ENCODE measurements at regions not wholly inside any gene's neighbourhood (a gene's known extent, or its start where the extent isn't known, plus 50 kb on each side); places are given as distances from the start of the nearest gene placed in this dataset.

GRCh38 chr15:35712956-35713355, 167.0 kb upstream of the DPH6 start:
- Histone ChIP-seq H3K4me1 (peaks cover 6% of the 10 kb centered on the region; the same call in 1 of the 2 replicates), H3K36me3 (replicated peaks) (no peaks in the 10 kb centered on the region), H3K4me3 (no peak overlapping the region), H3K27me3 (ENCODE audit: low read depth) (no peaks in the 10 kb centered on the region), H3K9me3 (no peaks in the 10 kb centered on the region)
- in situ Hi-C loops (cut with MboI; ENCODE audit: low sequenced_read_pairs), result no loop called here
- DNase-seq (ENCODE audit: low spot score in 2 of 2), result no peak

- Histone ChIP-seq H3K36me3 (replicated peaks) (no peaks in the 10 kb centered on the region), H3K4me1 (peaks cover 6% of the 10 kb centered on the region; the same call in 1 of the 2 replicates), H3K4me3 (no peak overlapping the region), H3K27me3 (ENCODE audit: low read depth) (no peaks in the 10 kb centered on the region), H3K9me3 (no peaks in the 10 kb centered on the region)
- DNase-seq (ENCODE audit: low spot score in 2 of 2), result no peak
- in situ Hi-C loops (cut with MboI; ENCODE audit: low sequenced_read_pairs), result no loop called here
Observed at GRCh38 chr15:35713733-35714132, 167.8 kb upstream of the DPH6 start.

- no peaks in the 10 kb centered on the region for H3K9me3 ChIP-seq
- no peaks in the 10 kb centered on the region for H3K27me3 ChIP-seq (ENCODE audit: low read depth)
- no peaks in the 10 kb centered on the region for H3K36me3 ChIP-seq (replicated peaks)
- in situ Hi-C loops (cut with MboI; ENCODE audit: low sequenced_read_pairs), result no loop called here
- DNase-seq (ENCODE audit: low spot score in 2 of 2), result no peak
- H3K4me3 ChIP-seq, result no peak overlapping the region
- H3K4me1 ChIP-seq, result no peaks in the 10 kb centered on the region
Observed at GRCh38 chr15:35717721-35718120, 171.8 kb upstream of the DPH6 start.

GRCh38 chr15:35720019-35720418, 174.1 kb upstream of the DPH6 start:
- H3K36me3 ChIP-seq (replicated peaks), result no peaks in the 10 kb centered on the region
- no peaks in the 10 kb centered on the region for H3K9me3 ChIP-seq
- H3K4me1 ChIP-seq, result no peaks in the 10 kb centered on the region
- no peak overlapping the region for H3K4me3 ChIP-seq
- H3K27me3 ChIP-seq (ENCODE audit: low read depth), result no peaks in the 10 kb centered on the region
- DNase-seq (ENCODE audit: low spot score in 2 of 2), result no peak
- in situ Hi-C loops (cut with MboI; ENCODE audit: low sequenced_read_pairs), result no loop called here

GRCh38 chr15:35720984-35721383, 175.0 kb upstream of the DPH6 start:
- in situ Hi-C loops (cut with MboI; ENCODE audit: low sequenced_read_pairs), result no loop called here
- Histone ChIP-seq H3K9me3 (no peaks in the 10 kb centered on the region), H3K4me3 (no peak overlapping the region), H3K4me1 (no peaks in the 10 kb centered on the region), H3K27me3 (ENCODE audit: low read depth) (no peaks in the 10 kb centered on the region), H3K36me3 (replicated peaks) (no peaks in the 10 kb centered on the region)
- no peak for DNase-seq (ENCODE audit: low spot score in 2 of 2)

GRCh38 chr15:35721751-35722150, 175.8 kb upstream of the DPH6 start:
- Histone ChIP-seq H3K27me3 (ENCODE audit: low read depth) (no peaks in the 10 kb centered on the region), H3K4me3 (no peak overlapping the region), H3K4me1 (no peaks in the 10 kb centered on the region), H3K36me3 (replicated peaks) (no peaks in the 10 kb centered on the region), H3K9me3 (no peaks in the 10 kb centered on the region)
- no peak for DNase-seq (ENCODE audit: low spot score in 2 of 2)
- in situ Hi-C loops (cut with MboI; ENCODE audit: low sequenced_read_pairs), result no loop called here

GRCh38 chr15:35722501-35722900, 176.5 kb upstream of the DPH6 start:
- no peaks in the 10 kb centered on the region for H3K9me3 ChIP-seq
- no peak overlapping the region for H3K4me3 ChIP-seq
- no peaks in the 10 kb centered on the region for H3K36me3 ChIP-seq (replicated peaks)
- in situ Hi-C loops (cut with MboI; ENCODE audit: low sequenced_read_pairs), result no loop called here
- no peak for DNase-seq (ENCODE audit: low spot score in 2 of 2)
- no peaks in the 10 kb centered on the region for H3K27me3 ChIP-seq (ENCODE audit: low read depth)
- no peaks in the 10 kb centered on the region for H3K4me1 ChIP-seq

- Histone ChIP-seq H3K36me3 (replicated peaks) (no peaks in the 10 kb centered on the region), H3K4me1 (no peaks in the 10 kb centered on the region), H3K27me3 (ENCODE audit: low read depth) (no peaks in the 10 kb centered on the region), H3K9me3 (no peaks in the 10 kb centered on the region), H3K4me3 (no peak overlapping the region)
- in situ Hi-C loops (cut with MboI; ENCODE audit: low sequenced_read_pairs), result no loop called here
- no peak for DNase-seq (ENCODE audit: low spot score in 2 of 2)
Observed at GRCh38 chr15:35723120-35723847, 177.3 kb upstream of the DPH6 start.

- H3K27me3 ChIP-seq (ENCODE audit: low read depth), result no peaks in the 10 kb centered on the region
- H3K4me1 ChIP-seq, result no peaks in the 10 kb centered on the region
- H3K9me3 ChIP-seq, result no peaks in the 10 kb centered on the region
- in situ Hi-C loops (cut with MboI; ENCODE audit: low sequenced_read_pairs), result no loop called here
- no peaks in the 10 kb centered on the region for H3K36me3 ChIP-seq (replicated peaks)
- DNase-seq (ENCODE audit: low spot score in 2 of 2), result no peak
- no peak overlapping the region for H3K4me3 ChIP-seq
Observed at GRCh38 chr15:35723852-35724251, 177.9 kb upstream of the DPH6 start.

- H3K9me3 ChIP-seq, result no peaks in the 10 kb centered on the region
- H3K4me1 ChIP-seq, result no peaks in the 10 kb centered on the region
- H3K4me3 ChIP-seq, result no peak overlapping the region
- H3K27me3 ChIP-seq (ENCODE audit: low read depth), result no peaks in the 10 kb centered on the region
- H3K36me3 ChIP-seq (replicated peaks), result no peaks in the 10 kb centered on the region
- in situ Hi-C loops (cut with MboI; ENCODE audit: low sequenced_read_pairs), result no loop called here
- no peak for DNase-seq (ENCODE audit: low spot score in 2 of 2)
Observed at GRCh38 chr15:35724626-35725025, 178.7 kb upstream of the DPH6 start.

GRCh38 chr15:35725353-35725752, 179.4 kb upstream of the DPH6 start:
- no peak for DNase-seq (ENCODE audit: low spot score in 2 of 2)
- Histone ChIP-seq H3K4me1 (no peaks in the 10 kb centered on the region), H3K36me3 (replicated peaks) (no peaks in the 10 kb centered on the region), H3K4me3 (no peak overlapping the region), H3K27me3 (ENCODE audit: low read depth) (no peaks in the 10 kb centered on the region), H3K9me3 (no peaks in the 10 kb centered on the region)
- in situ Hi-C loops (cut with MboI; ENCODE audit: low sequenced_read_pairs), result no loop called here

GRCh38 chr15:35727627-35728026, 181.7 kb upstream of the DPH6 start:
- H3K27me3 ChIP-seq (ENCODE audit: low read depth), result no peaks in the 10 kb centered on the region
- no peak for DNase-seq (ENCODE audit: low spot score in 2 of 2)
- in situ Hi-C loops (cut with MboI; ENCODE audit: low sequenced_read_pairs), result no loop called here
- no peaks in the 10 kb centered on the region for H3K9me3 ChIP-seq
- no peaks in the 10 kb centered on the region for H3K36me3 ChIP-seq (replicated peaks)
- no peak overlapping the region for H3K4me3 ChIP-seq
- no peaks in the 10 kb centered on the region for H3K4me1 ChIP-seq

- in situ Hi-C loops (cut with MboI; ENCODE audit: low sequenced_read_pairs), result no loop called here
- H3K9me3 ChIP-seq, result no peaks in the 10 kb centered on the region
- DNase-seq (ENCODE audit: low spot score in 2 of 2), result no peak
- H3K4me3 ChIP-seq, result no peak overlapping the region
- no peaks in the 10 kb centered on the region for H3K27me3 ChIP-seq (ENCODE audit: low read depth)
- no peaks in the 10 kb centered on the region for H3K4me1 ChIP-seq
- no peaks in the 10 kb centered on the region for H3K36me3 ChIP-seq (replicated peaks)
Observed at GRCh38 chr15:35728219-35728940, 182.4 kb upstream of the DPH6 start.

GRCh38 chr15:35736150-35736549, 190.2 kb upstream of the DPH6 start:
- no peak overlapping the region for H3K4me3 ChIP-seq
- H3K36me3 ChIP-seq (replicated peaks), result no peaks in the 10 kb centered on the region
- no peaks in the 10 kb centered on the region for H3K27me3 ChIP-seq (ENCODE audit: low read depth)
- in situ Hi-C loops (cut with MboI; ENCODE audit: low sequenced_read_pairs), result no loop called here
- no peak for DNase-seq (ENCODE audit: low spot score in 2 of 2)
- no peaks in the 10 kb centered on the region for H3K9me3 ChIP-seq
- no peaks in the 10 kb centered on the region for H3K4me1 ChIP-seq

Measured in HAP-1 (cell line).